22Rv1 (cell line): ENCODE measurements at regions not wholly inside any gene's neighbourhood (a gene's known extent, or its start where the extent isn't known, plus 50 kb on each side); places are given as distances from the start of the nearest gene placed in this dataset.

Experiments
- CTCF ChIP-seq: fragments of 450-650 bp; IDR thresholded peaks from 2 replicates; pipeline ENCODE4 v1.5.1; 2017; ENCODE audit warnings: mild to moderate bottlenecking
- ZFX ChIP-seq: fragments of 450-650 bp; IDR thresholded peaks from 2 replicates; pipeline ENCODE4 v1.6.1; 2017; ENCODE audit warnings: antibody characterized with exemption, borderline replicate concordance

DNA sequence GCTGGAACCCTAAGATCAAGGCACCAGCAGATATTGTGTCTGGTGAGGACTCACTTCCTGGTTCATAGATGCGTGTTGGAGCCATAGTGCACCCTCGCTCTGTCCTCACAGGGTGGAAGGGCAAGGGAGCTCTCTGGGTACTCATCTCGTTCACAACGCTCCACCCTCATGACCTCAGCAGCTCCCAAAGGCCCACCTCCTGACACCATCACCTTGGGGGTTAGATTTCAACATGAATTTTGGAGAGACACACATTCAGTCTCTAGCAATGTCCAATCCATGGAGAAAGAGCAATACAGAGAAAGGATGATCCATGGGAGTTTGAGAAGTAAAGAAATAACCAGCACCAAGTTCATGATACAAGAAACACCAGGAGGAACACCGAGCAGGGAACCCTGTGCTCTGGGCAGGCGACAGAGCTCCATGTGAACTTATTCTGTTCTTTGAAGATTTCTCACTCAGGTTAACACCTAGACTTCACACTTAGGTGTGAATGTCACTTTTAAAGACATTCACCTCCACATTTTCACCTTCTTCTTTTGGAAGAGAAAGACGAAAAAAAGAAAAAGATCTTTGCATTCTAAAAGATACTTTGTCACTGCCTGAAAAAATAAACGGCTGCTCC is 171.8 kb upstream of the FAM9B start:
- TF ChIP-seq CTCF (no peak), ZFX (no peak)
